GM19372 (cell line): ENCODE measurements at regions not wholly inside any gene's neighbourhood (a gene's known extent, or its start where the extent isn't known, plus 50 kb on each side); places are given as distances from the start of the nearest gene placed in this dataset.

Experiments used
- ATAC-seq: cut with Tn5 transposase; IDR thresholded peaks from one replicate; pipeline ENCODE4 v1.9.1; 2021; ENCODE audit warnings: mild to moderate bottlenecking, low read depth, moderate library complexity; ENCODE audit not compliant: unreplicated experiment

DNA sequence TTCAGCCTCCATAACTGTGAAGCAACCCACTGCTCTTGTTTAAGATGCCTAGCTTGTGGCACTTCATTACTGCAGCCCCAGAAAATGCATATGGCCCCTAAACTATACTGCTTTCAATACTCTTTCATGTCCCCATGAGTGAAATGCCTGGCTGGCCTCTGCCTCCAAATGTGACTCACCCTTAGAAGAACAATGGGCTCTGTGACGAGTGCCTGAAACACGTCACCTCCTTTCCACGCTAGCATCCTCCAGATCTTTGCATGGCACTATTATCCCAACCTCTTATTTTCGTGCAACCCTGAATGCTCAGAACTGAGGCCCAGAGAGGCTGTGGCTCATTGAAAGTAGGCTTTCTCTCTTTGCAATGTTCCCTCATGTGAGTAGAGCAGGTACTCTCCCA lies 233.1 kb downstream of the CBLN1 start:
- no peak for ATAC-seq

DNA sequence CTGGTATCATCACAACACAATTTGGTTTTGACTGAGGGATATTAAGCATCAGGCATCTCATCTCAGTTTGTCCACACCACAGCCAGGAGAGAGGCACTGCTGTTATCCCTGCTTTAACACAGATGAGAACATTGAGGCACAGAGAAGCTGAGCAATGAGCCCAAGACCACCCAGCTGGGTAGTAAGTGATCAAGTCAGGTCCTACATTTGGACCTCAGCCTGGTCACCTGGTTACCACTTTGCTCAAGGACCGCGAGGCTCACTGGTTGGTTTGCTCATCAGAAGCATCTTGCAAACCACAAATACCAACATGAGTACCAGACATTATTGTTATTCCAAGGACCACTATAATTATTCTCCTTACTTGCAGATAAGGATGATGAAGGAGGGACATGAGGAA lies 245.5 kb downstream of the CBLN1 start:
- ATAC-seq = no peak

DNA sequence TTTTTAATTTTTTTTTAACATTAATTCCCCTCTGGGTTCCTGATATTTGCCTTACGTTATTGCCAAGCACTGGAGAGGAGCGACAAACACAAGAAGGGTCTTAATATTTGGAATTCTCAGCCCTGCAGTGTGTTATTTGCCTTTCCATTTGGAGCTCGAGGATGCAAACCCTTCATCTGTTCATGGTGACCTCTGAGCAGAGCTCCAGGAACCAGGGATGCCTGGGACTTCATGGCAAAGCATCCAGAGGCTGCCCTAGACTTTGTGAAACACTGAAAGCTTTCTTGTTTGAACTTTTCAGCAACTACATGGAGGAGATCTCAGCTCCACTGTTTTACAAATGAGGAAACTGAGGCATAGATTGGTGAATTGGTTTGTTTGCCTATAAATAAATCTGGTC lies 254.2 kb downstream of the CBLN1 start:
- ATAC-seq = no peak

DNA sequence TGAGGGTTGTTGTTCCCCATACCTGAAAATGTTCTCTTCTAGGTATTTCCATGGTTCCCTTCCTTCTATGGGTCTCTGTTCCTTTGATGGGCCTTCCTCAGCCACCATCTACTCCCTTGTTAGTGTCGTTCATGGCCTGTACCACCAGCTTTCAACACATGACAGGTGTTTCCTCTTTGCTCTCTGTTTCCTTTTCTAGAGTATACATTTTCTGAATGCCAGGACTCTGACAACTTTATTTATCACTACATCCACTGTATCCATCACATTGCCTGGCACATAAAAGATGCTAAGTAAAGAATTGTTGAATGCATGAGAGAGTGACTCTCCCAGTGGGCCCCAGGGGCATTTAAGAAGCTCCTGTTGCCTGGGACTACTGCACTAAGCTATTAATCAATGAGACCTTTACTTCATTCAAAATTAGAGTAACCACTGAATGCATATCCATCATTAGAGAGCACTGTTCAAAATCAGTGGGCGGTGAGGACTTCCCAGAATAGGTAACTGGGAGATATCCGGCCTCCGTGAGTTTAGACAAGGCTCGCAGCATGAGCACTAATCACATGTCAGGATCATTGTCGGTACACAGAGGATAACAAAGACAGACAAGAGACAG lies 255.0 kb downstream of the CBLN1 start:
- no peak for ATAC-seq

DNA sequence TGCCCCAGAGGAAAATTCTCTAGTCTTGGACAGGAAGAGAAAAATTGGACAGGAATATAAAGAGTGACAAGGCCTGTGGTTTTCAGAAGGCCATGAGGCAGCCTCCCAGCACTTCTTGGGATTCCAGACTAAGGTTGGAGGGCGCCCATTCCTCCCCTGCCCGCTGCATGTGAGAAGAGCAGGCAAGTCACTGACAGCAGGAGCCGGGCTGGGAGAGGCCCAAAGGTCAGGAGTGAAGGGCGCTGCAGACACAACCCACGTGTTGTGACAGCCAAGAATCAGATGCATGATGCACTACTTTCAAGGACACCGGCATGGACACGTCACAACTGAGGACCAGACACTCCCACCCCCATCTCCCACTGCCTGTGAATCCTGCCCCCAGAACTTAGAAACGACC lies 256.7 kb downstream of the CBLN1 start:
- no peak for ATAC-seq

DNA sequence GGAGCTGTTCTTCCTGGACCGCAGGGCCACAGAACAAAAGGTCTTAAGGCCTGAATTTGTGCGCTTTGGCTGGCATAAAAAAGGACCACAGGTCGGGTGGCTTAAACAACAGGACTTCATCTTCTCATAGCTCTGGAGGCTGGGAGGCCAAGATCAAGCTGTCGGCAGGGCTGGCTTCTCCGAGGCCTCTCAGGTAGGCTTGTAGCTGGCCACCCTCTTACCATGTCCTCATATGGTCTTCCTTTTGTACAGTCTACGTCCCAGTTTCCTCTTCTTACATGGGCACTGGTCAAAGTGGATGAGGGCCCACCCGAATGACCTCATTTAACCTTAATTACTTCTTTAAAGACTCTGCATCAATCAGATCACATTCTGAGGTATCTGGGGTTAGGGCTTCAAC lies 257.6 kb downstream of the CBLN1 start:
- ATAC-seq = no peak

DNA sequence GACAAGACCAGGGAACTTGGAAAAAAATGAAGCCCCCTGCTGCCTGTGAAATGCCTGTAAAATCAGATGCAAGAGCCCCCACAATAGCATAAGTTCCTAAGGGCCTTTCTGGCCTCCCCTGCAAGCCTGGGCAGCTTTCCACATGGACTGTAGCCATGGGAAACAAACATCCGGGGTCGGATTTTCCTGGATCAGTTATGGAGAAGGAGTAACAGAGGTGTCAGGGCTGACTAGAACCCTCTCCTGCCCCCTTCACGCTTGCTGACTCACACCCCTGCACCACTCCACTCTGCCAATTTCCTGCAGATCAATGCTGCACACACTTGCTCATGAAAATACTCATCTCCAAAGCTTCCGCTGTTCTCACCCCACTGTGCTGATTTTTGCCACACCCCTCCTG lies 258.6 kb downstream of the CBLN1 start:
- no peak for ATAC-seq

DNA sequence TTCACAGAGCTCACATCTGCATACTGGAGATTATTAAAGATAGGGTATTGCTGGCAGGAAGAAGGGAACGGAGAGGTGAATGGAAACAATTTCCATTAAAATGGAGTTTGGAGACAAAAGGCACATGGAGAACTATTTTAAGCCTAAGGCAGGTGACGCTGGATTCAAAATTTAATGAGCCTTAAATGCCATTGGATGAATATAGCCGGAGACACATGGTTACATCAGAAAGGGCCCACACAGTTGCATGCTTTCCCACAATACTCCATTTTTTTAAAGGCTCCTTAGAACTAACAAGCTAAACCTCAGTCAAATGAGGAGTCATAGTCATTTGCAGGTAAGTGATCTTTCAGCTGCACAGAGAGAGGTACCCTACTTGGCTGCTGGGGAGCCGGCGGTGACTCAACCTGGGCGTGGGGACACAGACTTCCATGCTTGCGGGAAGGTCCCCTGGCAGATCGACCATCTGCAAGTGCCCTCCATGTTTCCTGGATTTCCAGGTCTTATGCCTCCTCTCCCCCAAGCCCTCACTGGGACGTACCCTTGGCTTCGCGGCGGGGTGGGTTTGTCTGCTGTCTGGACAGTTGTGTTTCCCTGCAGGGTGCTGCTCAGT lies 259.2 kb downstream of the CBLN1 start:
- no peak for ATAC-seq

DNA sequence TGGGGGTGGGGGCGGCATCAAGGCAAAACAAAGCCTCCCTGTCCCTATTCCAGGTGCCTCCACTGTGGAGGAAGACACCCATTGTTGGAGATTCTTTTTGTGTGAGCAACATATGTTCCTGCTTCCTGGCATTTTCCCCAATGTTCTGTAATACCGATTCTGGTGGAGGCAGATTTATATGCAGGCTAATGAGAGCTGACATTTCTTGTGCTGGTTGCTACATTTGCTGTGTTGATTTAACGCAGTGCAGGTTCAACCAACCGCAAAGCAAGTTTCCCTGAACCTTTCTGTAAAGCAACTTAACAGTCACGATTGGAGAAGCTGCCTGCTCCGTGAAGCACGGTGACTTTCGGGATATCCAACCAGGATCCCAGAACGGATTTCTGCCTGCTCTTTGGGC lies 260.5 kb downstream of the CBLN1 start:
- ATAC-seq = no peak

DNA sequence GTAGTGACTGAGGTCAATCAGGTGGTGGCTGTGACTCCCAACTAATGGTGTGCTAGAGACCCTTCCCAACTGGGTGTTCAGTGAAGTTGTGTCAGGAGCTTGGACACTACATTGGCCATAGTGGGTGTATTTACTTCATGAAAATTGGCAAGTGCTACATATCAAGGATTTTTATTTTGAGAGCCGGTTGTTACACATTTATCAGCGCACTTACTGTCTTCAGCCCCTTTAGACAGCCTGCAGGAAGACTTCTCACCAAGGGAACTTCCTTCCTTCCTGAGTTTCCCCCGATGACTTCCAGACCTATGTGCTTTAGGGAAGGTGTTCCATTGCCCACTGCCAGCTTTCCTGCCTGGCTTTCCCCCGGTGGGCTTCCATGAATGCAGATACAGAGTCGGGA lies 261.2 kb downstream of the CBLN1 start:
- ATAC-seq = no peak

DNA sequence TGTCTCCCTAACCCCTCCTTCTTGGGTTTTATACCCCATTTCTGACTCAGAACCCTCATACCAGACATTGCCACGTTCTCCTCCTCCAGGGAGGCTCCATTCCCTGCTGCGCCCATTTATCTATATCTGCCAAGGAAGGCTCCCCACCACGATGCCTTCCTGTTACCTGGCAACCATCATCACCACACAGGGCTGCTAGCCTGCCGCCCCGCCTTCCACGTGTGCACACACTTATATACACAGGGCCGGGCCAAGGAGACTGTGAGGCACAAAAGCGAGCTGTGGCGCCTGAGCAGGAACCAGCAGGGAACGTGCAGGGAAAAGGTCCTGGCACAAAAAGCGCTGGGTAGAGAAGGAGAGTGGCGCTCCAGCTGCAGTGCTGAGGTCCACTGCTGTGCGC lies 261.8 kb downstream of the CBLN1 start:
- no peak for ATAC-seq

DNA sequence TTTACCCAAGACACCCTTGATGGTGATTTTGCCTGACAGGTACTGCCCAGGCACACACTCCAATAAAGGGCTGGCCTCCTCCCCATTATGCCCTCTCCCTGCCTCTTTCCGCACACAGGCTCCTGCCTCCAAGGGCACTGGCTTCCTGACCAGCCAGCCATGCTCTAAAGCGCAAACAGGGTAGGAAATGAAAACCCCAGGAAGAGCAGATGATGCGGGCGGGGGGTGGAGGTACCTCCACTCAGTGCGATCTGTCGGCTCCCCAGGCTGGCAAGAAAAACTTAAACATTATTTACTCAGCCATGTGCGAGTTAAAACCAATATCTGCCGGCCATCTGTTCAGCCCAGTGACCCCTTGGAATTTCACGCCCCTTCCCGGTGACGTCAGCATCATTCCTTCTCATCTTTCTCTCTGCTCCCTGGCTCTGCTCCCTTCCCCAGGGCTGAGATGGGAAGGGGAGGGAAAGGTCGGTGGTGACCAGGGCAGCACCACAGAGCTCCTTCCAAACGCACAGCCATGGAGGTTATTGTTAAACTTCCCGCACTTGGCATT lies 262.5 kb downstream of the CBLN1 start:
- ATAC-seq = no peak

DNA sequence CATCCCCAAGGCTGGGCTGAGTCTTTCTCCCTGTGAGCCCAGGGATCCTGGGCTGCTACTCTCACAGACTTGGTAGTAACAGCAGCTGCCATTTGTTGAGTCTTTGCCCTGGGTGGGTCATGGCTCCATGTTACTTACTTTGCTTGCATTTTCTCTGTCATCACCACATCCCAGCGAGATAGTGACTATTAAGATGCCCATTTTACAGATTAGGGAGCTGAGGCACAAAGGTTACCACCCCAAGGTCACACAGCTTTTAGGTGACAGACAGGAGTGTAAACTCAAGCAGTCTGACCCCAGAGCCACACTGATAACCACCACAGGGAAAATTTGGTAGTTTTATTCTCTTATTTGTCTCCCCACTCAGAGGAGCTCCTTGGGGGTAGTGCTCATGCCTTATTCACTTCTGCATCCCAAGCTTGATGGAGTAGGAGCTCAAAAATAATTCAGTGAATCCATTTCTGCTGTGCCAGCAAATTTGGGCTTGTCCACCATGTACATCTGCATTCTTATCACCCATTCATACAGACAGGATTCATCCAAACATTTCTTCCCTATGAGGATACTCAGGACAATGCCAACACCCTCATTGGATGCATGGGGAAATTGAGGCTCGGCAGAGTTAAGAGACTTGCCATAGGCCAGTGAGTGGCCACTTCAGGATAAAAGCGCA lies 263.2 kb downstream of the CBLN1 start:
- ATAC-seq = no peak

DNA sequence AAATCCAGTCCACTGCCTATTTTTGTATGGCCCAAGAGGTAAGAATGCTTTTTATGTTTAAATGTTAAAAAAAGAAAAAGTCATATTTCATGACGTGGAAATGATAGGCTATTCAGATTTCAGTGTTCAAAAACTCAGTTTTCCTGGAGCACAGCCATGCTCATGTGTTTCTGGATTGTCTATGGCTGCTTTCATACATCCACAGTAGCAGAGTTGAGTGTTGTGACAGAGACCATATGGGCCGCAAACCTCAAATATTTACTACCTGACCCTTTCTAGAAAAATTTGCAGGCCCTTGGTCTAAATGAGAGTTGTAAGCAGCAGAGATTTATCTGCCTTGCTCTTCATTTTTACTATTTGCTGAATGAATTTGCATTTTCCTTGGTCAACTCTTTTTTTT lies 264.1 kb downstream of the CBLN1 start:
- no peak for ATAC-seq

DNA sequence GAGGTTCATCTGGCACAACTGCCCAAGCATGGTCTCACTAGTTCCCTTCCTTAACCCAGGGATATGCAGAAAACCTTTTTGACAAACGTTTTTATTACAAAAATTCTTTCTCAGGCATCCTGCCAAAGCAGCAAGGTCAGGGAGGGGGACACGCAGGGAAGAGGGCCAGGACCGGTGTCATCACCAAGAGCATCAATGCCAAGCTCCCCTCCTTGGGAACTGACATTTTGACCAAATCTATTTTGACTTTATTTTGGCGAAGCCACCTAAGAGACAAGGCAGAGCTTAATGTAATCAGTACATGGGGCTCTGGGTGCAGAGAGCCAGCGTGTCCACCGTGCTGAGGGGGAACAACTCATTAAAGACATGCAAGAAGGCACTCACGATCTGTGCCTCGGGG lies 265.2 kb downstream of the CBLN1 start:
- ATAC-seq = no peak

DNA sequence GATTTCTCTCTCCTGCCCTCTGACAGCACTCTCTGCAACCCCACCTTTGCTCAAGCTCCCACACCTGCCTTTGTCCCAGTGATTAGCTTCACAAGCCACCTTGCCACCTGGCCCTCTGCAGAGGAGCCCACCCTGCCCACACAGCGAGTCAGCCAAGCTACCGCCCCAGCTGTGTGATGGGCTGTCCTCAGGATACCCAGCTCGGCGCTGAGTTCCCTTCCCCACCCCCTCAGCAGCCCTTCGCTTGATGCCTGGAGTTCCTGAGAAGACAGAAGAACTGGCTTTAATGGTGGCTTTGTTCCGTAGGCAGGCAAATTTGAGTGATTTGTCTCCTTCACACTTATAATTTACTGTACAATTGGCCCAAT lies 266.4 kb downstream of the CBLN1 start:
- no peak for ATAC-seq

DNA sequence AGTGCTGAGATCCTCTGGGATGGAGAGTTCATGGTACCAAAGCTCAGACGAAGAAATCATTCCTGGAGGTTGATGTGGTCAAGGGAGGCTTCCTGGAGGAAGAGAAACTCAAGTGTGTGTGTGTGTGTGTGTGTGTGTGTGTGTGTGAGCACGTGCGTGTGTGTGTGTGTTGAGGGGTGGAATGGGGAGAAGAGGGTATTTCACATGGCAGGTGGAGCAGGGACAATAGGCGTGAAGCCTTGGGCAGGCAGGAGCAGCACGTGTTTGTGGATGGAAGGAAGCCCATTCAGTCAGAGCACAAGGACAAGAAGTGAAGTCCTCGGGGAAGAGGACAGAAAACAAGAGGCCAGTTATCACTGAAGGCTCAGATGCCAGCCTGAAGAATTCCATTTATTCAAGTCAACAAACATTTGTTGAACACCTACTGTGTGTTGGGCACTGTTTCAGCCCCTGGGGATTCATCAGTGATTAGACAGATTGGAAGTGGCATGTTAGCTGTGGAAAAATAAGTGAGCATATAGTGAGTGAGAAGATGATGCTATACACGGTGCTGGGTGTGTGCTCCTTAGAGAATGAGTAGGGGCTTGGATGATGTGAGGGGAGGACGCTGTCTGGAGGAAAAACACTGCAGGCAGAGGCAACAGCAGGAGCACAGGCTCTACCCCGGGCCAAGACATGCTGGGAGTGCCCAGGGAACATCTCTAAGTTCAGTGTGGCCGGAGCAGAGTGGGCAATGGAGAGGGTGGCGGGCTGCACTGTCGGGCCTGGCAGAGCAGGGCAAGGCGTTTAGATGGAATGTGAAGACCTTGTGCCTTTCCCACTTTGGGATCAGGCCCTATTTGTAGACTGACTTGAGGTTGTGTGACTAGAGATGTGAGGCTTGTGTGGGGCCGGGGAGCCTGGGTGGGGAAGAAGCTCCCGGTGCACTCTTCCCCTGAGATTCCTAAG lies 267.1 kb downstream of the CBLN1 start:
- ATAC-seq = no peak

DNA sequence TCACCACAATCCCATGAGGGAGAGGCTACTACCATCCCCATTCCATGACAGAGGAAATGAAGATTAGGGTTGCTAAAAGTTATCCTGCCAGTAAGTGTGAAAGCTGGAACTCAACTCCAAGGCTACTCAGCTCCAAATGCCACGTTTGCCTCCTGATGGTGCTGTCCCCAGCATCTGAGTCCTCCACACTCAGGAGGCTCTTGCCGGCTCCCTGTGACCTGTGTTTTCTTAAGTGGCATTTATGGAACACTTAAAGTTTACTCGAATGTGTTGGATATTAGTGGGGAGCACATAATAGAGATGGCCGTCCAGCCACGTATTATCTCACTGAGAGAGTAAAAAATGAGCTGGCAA lies 267.9 kb downstream of the CBLN1 start:
- no peak for ATAC-seq

DNA sequence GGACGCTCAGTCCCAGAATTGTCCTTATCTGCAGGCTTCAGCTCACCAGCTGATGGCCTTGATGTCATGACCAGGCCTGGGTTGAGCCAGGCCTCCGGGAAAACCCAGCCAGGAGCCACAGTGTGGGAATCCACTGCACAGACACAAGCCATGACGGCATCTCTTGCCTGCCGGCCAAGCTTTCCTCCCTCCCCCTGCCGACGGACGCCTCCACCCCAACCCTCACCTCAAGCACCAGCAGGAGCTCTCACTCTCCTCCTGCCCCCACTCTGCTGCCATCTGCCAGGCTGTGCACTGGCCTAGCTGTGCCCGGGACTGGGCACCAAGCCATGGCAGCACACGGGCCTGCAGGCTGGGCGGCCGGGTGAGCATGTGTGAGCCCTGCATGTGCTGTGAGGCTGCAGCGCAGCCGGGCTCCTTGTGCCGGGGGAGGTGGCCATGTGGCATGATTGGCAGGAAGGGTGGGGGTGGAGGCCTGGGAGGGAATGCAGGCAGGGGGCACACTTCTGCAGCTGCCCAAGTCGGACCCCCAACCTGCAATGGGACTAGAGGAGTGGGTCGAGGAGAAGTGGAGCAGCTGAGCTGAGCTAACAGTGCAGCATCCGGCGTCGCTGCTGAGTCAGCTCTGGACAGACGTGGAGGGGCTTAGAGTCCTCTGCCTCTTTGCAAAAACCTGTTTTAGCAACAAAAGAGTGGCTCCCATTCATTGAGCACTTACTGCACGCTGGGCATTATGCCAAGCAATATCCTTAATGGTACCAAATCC lies 268.5 kb downstream of the CBLN1 start:
- ATAC-seq = no peak

DNA sequence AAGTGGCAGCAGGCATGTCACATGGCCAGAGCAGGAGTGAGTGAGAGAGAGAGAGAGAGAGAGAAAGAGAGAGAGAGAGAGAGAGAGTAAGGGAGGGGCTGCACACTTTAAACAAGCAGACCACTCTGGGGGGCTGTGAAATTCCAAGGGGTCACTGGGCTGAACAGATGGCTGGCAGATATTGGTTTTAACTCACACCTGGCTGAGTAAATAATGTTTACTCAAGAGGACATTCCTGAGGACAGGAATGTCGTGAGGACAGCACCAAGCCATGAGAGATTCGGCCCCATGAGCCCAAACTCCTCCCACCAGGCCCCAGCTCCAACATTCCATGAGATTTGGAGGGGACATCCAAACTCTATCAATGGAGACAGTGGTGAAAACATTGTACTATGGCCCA lies 269.7 kb downstream of the CBLN1 start:
- ATAC-seq = no peak
